GM19099 (cell line): ENCODE measurements at regions not wholly inside any gene's neighbourhood (a gene's known extent, or its start where the extent isn't known, plus 50 kb on each side); places are given as distances from the start of the nearest gene placed in this dataset.

Experiments used
- POLR2A ChIP-seq: IDR thresholded peaks from 3 replicates; pipeline ENCODE4 v1.6.1; 2011; ENCODE audit warnings: low read depth; ENCODE audit not compliant: insufficient read length; ENCODE audit errors: extremely low read depth

GRCh38 chrX:39904816-39905537 is 192.8 kb downstream of the BCOR start:
- TF ChIP-seq POLR2A = no peak

- no peak for TF ChIP-seq POLR2A
Observed at GRCh38 chrX:39905538-39905891, 192.2 kb downstream of the BCOR start.

- no peak for TF ChIP-seq POLR2A
Observed at GRCh38 chrX:39905946-39906345, 191.8 kb downstream of the BCOR start.

DNA sequence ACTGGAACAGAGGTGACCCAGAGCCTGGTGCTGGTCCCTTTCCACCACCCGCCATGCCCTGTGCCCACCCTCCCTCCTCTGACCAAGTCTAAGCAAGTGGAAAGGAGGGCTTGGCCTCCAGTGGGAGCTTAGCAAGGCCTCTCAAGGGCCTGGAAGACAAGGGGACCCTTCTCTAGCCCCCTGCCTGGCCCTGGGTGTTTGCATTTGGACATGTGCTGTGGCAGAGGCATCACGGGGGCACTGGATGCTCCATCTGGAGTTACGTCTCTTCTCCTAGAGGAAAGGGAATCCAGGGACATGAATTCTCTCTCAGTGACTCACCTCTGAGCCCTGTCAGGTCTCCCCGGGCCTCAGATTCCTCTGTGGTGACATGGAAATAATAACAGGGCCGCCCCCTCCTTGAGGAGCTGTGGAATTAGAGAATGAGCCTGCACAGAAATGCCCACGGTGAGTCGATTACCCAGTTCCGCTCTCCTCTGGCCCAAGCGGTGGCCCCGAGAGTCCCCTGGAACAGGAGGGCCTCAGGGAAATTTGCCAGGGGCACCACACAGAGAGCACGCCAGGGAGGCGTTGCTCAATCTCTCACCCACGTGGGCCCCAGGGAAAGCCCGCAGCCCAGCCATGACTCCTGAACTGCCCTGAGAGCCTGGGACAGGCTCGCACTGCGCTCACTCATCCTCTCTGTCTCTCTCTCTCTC is 189.6 kb downstream of the BCOR start:
- TF ChIP-seq POLR2A = no peak

GRCh38 chrX:39909996-39910395 is 187.8 kb downstream of the BCOR start:
- TF ChIP-seq POLR2A = no peak

GRCh38 chrX:39910651-39911050 is 187.1 kb downstream of the BCOR start:
- TF ChIP-seq POLR2A = no peak

DNA sequence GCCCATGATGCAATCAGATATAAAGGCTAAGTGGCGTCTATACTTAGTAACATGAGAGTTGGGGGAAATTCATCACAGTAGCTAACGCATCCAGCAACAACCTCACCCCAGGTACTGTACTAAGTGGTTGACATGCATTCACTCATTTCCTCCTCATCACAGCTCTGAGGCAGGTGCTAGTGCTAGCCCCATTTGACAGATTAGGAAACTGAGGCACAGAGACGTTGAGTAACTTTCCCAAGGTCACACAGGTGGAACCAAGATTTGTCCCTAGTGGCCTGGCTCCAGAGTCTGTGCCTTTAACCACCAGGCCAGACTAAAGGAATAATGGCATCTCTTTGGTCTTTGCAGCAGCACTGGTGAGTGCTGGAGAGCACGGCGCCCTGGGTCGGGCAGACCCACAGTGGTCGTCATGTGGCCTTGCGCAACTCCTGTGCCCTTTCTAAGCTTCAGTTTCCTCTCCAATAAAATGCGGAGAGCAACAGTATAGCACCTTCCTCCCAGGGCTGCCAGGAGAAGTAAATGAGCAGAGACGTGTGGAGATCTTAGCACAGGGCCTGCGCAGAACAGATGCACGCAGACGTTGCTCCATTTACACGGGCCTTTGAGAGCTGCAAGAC is 186.4 kb downstream of the BCOR start:
- no peak for TF ChIP-seq POLR2A

DNA sequence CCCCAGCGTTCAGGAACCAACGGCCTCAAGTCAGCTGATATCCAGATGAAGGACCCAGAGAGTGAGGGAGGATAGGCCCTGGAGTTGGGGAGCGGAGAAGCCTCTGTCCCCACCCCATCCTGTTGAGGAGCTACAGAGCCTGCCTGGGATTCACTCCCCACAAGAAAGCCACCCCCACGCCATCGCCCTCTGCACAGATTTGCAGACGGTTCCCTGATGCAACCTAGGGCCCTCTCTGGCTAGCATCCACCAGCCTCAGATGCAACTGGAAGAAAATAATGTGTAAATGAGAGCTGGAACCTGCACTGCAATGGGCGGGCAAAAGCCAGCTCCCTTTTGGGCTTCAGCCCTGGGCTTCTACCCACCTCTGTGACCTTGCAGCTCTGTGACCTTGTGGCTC is 185.6 kb downstream of the BCOR start:
- no peak for TF ChIP-seq POLR2A

DNA sequence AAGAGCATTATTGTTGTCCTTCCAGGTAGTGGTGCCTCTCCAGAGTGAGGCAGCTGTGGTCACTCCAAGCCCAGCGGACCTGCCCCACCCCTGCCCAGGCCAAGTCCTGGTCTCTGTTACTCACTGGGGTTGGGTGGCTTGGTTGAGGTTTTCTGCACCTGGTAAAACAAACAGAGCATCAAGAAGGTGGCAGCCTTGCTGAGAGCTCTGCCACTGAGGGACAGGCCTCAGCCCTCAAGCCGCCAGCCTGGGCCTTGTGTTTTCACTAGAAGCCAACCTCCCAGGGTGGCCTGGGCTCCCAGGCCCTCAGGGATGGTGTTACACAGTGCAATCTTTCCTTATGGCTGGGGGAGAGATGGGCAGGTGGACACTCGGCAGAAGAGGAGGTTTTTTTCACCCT is 182.7 kb downstream of the BCOR start:
- no peak for TF ChIP-seq POLR2A

- TF ChIP-seq POLR2A = no peak
Observed at GRCh38 chrX:39915596-39915995, 182.2 kb downstream of the BCOR start.

- no peak for TF ChIP-seq POLR2A
Observed at GRCh38 chrX:39921838-39922237, 175.9 kb downstream of the BCOR start.

DNA sequence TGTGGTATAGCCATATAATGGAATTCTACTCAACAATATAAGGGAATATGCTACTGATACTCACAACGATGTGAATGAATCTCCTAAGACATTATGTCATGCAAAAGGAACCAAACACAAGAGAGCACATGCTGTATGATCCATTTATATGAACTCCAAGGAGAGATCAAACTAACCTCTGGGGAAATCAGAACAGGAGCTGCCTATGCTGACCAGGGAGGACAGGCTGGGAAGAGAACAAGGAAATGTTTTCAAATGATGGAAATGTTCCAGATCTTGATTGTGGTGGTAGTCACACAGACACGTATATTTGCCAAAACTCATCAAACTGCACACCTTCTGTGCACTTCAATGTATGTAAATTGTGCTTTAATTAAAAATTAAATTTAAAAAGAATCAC is 175.3 kb downstream of the BCOR start:
- no peak for TF ChIP-seq POLR2A

- TF ChIP-seq POLR2A = no peak
Observed at GRCh38 chrX:39922926-39923325, 174.8 kb downstream of the BCOR start.

- TF ChIP-seq POLR2A = no peak
Observed at GRCh38 chrX:39927380-39927779, 170.4 kb downstream of the BCOR start.

- TF ChIP-seq POLR2A = no peak
Observed at GRCh38 chrX:39928704-39929378, 168.9 kb downstream of the BCOR start.
